ENCODE measurements at regions not wholly inside any gene's neighbourhood (a gene's known extent, or its start where the extent isn't known, plus 50 kb on each side); places are given as distances from the start of the nearest gene placed in this dataset.

- H3K9me3 ChIP-seq (ENCODE audit: control insufficient read depth in 2 of 2, low read length in 2 of 2), result peaks cover 0 to 10% of the 10 kb centered on the region in 2 experiments
- H3K36me3 Mint-ChIP-seq, result no peaks in the 10 kb centered on the region
- no peak overlapping the region for H3K27ac ChIP-seq (ENCODE audit: insufficient read depth, low read length, poor library complexity, severe bottlenecking)
- H3K27ac Mint-ChIP-seq, result no peak overlapping the region
- H3K27me3 ChIP-seq (ENCODE audit: control insufficient read depth, insufficient read depth, low read length), result peaks cover 5% of the 10 kb centered on the region
- H3K36me3 ChIP-seq (ENCODE audit: control insufficient read depth, insufficient read depth, low read length), result no peaks in the 10 kb centered on the region
- DNase-seq (no peak), ATAC-seq (ENCODE audit: low read depth in 2 of 2) (no peak)
- no peaks in the 10 kb centered on the region for H3K4me1 ChIP-seq (ENCODE audit: control insufficient read depth, insufficient read depth, low read length, poor library complexity, severe bottlenecking)
- H3K4me3 ChIP-seq (ENCODE audit: low read depth, low read length), result no peak overlapping the region
- no peaks in the 10 kb centered on the region for H3K4me1 Mint-ChIP-seq
- peaks cover 0 to 19% (median 0%) of the 10 kb centered on the region in 7 donors for H3K9me3 Mint-ChIP-seq
- H3K27me3 Mint-ChIP-seq, result peaks cover 24% of the 10 kb centered on the region
- no peak overlapping the region for H3K4me3 Mint-ChIP-seq
Observed at GRCh38 chr10:33542752-33543505, 208.5 kb upstream of the NRP1 start.

GRCh38 chr10:33539116-33539515 lies 204.6 kb upstream of the NRP1 start:
- Mint-ChIP-seq H3K4me1 (no peaks in the 10 kb centered on the region), H3K27ac (no peak overlapping the region), H3K27me3 (peaks cover 31% of the 10 kb centered on the region), H3K9me3 (peaks cover 0 to 19% (median 0%) of the 10 kb centered on the region in 7 donors), H3K4me3 (no peak overlapping the region), H3K36me3 (no peaks in the 10 kb centered on the region)
- H3K27me3 ChIP-seq (ENCODE audit: control insufficient read depth, insufficient read depth, low read length), result peaks cover 3% of the 10 kb centered on the region
- H3K27ac ChIP-seq (ENCODE audit: insufficient read depth, low read length, poor library complexity, severe bottlenecking), result no peak overlapping the region
- ATAC-seq (ENCODE audit: low read depth in 2 of 2) (no peak), DNase-seq (no peak)
- H3K4me3 ChIP-seq (ENCODE audit: low read depth, low read length), result no peak overlapping the region
- H3K4me1 ChIP-seq (ENCODE audit: control insufficient read depth, insufficient read depth, low read length, poor library complexity, severe bottlenecking), result no peaks in the 10 kb centered on the region
- H3K36me3 ChIP-seq (ENCODE audit: control insufficient read depth, insufficient read depth, low read length), result no peaks in the 10 kb centered on the region
- H3K9me3 ChIP-seq (ENCODE audit: control insufficient read depth in 2 of 2, low read length in 2 of 2), result peaks cover 0 to 10% of the 10 kb centered on the region in 2 experiments

DNA sequence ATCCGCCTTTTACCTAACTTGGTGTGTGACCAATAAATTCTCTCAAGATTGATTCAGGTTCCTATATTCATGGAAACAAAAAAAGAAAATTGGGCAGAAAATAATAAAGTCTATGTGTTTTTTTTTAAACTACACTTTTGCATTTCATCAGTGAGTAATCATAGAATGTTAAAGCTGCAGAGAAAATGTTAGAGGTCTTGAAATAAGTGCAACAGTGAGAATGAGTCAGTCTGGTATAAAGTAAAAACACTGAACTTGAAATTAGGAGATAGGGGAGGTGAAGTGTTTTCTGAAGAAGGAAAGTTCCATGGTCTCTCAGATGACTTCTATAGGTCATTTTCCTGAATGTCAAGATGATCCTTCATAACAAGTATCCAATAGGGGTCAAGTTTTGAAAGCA lies 202.6 kb upstream of the NRP1 start:
- Histone ChIP-seq H3K4me1 (ENCODE audit: control insufficient read depth, insufficient read depth, low read length, poor library complexity, severe bottlenecking) (no peaks in the 10 kb centered on the region), H3K9me3 (ENCODE audit: control insufficient read depth in 2 of 2, low read length in 2 of 2) (no peaks in the 10 kb centered on the region), H3K4me3 (ENCODE audit: low read depth, low read length) (no peak overlapping the region), H3K36me3 (ENCODE audit: control insufficient read depth, insufficient read depth, low read length) (no peaks in the 10 kb centered on the region), H3K27ac (ENCODE audit: insufficient read depth, low read length, poor library complexity, severe bottlenecking) (no peak overlapping the region), H3K27me3 (ENCODE audit: control insufficient read depth, insufficient read depth, low read length) (peaks cover 3% of the 10 kb centered on the region)
- Mint-ChIP-seq H3K9me3 (peaks cover 0 to 10% (median under 1%) of the 10 kb centered on the region in 7 donors), H3K27ac (no peak overlapping the region), H3K4me1 (no peaks in the 10 kb centered on the region), H3K4me3 (no peak overlapping the region), H3K36me3 (no peaks in the 10 kb centered on the region), H3K27me3 (peaks cover 30% of the 10 kb centered on the region)
- ATAC-seq (ENCODE audit: low read depth in 2 of 2) (no peak), DNase-seq (no peak)

DNA sequence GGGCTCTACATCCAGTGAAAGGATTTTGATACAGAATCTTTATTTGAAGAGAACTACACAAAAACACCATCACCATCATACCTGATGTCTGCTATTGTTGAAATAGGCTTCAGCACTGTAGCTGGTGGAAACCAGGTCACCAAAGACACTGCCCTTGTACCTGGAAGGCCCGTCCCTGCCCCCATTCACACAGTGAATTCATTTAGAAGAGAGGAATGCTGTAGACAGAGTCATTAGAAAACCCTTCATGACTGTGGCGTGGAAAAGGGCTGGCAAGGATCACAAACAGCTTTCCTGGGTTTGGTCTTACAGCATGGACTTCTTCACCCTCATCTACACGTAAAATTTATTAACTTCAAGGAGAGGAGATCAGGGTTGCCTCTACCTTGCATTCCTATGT lies 202.0 kb upstream of the NRP1 start:
- Histone ChIP-seq H3K4me3 (ENCODE audit: low read depth, low read length) (no peak overlapping the region), H3K27me3 (ENCODE audit: control insufficient read depth, insufficient read depth, low read length) (peaks cover 3% of the 10 kb centered on the region), H3K27ac (ENCODE audit: insufficient read depth, low read length, poor library complexity, severe bottlenecking) (no peak overlapping the region), H3K4me1 (ENCODE audit: control insufficient read depth, insufficient read depth, low read length, poor library complexity, severe bottlenecking) (no peaks in the 10 kb centered on the region), H3K9me3 (ENCODE audit: control insufficient read depth in 2 of 2, low read length in 2 of 2) (no peaks in the 10 kb centered on the region), H3K36me3 (ENCODE audit: control insufficient read depth, insufficient read depth, low read length) (no peaks in the 10 kb centered on the region)
- H3K27me3 Mint-ChIP-seq, result peaks cover 34% of the 10 kb centered on the region
- DNase-seq (no peak), ATAC-seq (ENCODE audit: low read depth in 2 of 2) (no peak)
- no peak overlapping the region for H3K4me3 Mint-ChIP-seq
- H3K27ac Mint-ChIP-seq, result no peak overlapping the region
- H3K9me3 Mint-ChIP-seq, result peaks cover 0 to 5% (median 0%) of the 10 kb centered on the region in 7 donors
- no peaks in the 10 kb centered on the region for H3K4me1 Mint-ChIP-seq
- no peaks in the 10 kb centered on the region for H3K36me3 Mint-ChIP-seq

DNA sequence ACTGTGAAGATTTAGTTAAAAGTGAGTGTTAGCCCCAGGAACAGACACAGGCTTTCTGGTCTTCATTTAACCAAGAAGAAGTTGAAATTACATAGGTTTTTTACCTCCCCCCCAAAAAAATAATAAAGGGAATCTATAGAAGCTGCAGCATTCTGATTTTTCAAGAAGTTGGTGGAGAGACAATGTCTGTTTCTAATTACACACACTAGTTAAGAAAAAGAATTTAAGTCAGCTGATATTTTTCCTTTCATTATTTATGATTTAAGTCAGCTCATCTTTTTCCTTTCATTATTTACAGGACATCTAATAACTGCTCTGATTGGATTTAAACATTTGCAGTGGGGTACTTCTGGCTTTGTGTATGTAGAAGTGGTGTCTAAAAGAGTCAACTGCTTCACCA lies 201.4 kb upstream of the NRP1 start:
- no peak for DNase-seq
- no peak for ATAC-seq (ENCODE audit: low read depth in 2 of 2)
- no peak overlapping the region for H3K27ac ChIP-seq (ENCODE audit: insufficient read depth, low read length, poor library complexity, severe bottlenecking)
- H3K36me3 Mint-ChIP-seq, result no peaks in the 10 kb centered on the region
- peaks cover 3% of the 10 kb centered on the region for H3K27me3 ChIP-seq (ENCODE audit: control insufficient read depth, insufficient read depth, low read length)
- H3K9me3 ChIP-seq (ENCODE audit: control insufficient read depth in 2 of 2, low read length in 2 of 2), result no peaks in the 10 kb centered on the region
- H3K27me3 Mint-ChIP-seq, result peaks cover 37% of the 10 kb centered on the region
- no peaks in the 10 kb centered on the region for H3K4me1 ChIP-seq (ENCODE audit: control insufficient read depth, insufficient read depth, low read length, poor library complexity, severe bottlenecking)
- no peaks in the 10 kb centered on the region for H3K36me3 ChIP-seq (ENCODE audit: control insufficient read depth, insufficient read depth, low read length)
- no peaks in the 10 kb centered on the region for H3K4me1 Mint-ChIP-seq
- H3K9me3 Mint-ChIP-seq, result peaks cover 0 to 3% (median 0%) of the 10 kb centered on the region in 7 donors
- no peak overlapping the region for H3K27ac Mint-ChIP-seq
- H3K4me3 Mint-ChIP-seq, result no peak overlapping the region
- no peak overlapping the region for H3K4me3 ChIP-seq (ENCODE audit: low read depth, low read length)

- DNase-seq (no peak), ATAC-seq (ENCODE audit: low read depth in 2 of 2) (no peak)
- Histone ChIP-seq H3K27ac (ENCODE audit: insufficient read depth, low read length, poor library complexity, severe bottlenecking) (no peak overlapping the region), H3K4me3 (ENCODE audit: low read depth, low read length) (no peak overlapping the region), H3K27me3 (ENCODE audit: control insufficient read depth, insufficient read depth, low read length) (peaks cover 3% of the 10 kb centered on the region), H3K4me1 (ENCODE audit: control insufficient read depth, insufficient read depth, low read length, poor library complexity, severe bottlenecking) (no peaks in the 10 kb centered on the region), H3K36me3 (ENCODE audit: control insufficient read depth, insufficient read depth, low read length) (no peaks in the 10 kb centered on the region), H3K9me3 (ENCODE audit: control insufficient read depth in 2 of 2, low read length in 2 of 2) (no peaks in the 10 kb centered on the region)
- Mint-ChIP-seq H3K27ac (no peak overlapping the region), H3K9me3 (peaks cover 0 to 4% (median 0%) of the 10 kb centered on the region in 7 donors), H3K27me3 (peaks cover 33% of the 10 kb centered on the region), H3K4me1 (no peaks in the 10 kb centered on the region), H3K4me3 (no peak overlapping the region), H3K36me3 (no peaks in the 10 kb centered on the region)
Observed at GRCh38 chr10:33534416-33534815, 199.9 kb upstream of the NRP1 start.

DNA sequence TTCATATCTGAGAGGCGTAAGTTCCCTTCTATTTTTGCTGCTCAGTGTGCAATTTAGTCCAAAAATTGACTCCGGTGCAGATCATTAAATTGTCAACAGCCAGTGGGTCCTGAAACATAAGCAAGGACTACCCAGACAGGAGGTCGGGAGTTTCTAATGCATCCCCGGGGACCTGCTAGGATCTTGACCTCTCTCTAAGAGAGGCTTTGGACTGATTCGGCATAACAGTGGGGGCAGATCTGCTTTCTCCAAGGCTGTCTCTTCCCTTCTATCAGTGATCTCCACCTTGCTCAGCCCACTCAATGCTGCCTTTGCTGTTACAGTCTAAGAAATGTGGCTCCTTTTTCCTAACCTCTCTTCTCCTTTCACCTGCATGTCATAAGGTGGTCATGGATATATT lies 199.1 kb upstream of the NRP1 start:
- H3K27me3 ChIP-seq (ENCODE audit: control insufficient read depth, insufficient read depth, low read length), result peaks cover 3% of the 10 kb centered on the region
- H3K27ac ChIP-seq (ENCODE audit: insufficient read depth, low read length, poor library complexity, severe bottlenecking), result no peak overlapping the region
- H3K4me3 ChIP-seq (ENCODE audit: low read depth, low read length), result no peak overlapping the region
- DNase-seq (no peak), ATAC-seq (ENCODE audit: low read depth in 2 of 2) (no peak)
- H3K4me1 Mint-ChIP-seq, result no peaks in the 10 kb centered on the region
- peaks cover 33% of the 10 kb centered on the region for H3K27me3 Mint-ChIP-seq
- H3K9me3 Mint-ChIP-seq, result peaks cover 0 to 5% (median 0%) of the 10 kb centered on the region in 7 donors
- H3K9me3 ChIP-seq (ENCODE audit: control insufficient read depth in 2 of 2, low read length in 2 of 2), result no peaks in the 10 kb centered on the region
- H3K4me1 ChIP-seq (ENCODE audit: control insufficient read depth, insufficient read depth, low read length, poor library complexity, severe bottlenecking), result no peaks in the 10 kb centered on the region
- H3K36me3 ChIP-seq (ENCODE audit: control insufficient read depth, insufficient read depth, low read length), result no peaks in the 10 kb centered on the region
- no peaks in the 10 kb centered on the region for H3K36me3 Mint-ChIP-seq
- H3K4me3 Mint-ChIP-seq, result peak overlapping the region in 1 of 4 donors; percentile 21
- H3K27ac Mint-ChIP-seq, result no peak overlapping the region

DNA sequence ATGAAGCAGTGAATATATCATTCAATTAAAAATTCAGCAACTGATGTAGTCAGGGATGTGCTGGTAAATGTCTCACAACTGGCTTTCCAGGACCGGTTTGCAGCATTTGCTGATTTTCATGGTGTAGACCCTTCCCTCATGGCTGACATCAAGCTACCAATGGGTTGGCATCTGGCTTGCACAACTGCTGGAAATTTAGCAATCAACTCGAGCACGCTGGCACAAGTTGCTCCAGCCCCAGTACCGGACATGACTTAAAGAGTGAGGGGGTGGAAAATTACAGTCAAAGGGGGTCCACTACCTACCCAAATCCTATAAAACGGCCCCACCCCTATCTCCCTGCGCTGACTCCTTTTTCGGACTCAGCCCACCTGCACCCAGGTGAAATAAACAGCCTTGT lies 198.4 kb upstream of the NRP1 start:
- Mint-ChIP-seq H3K4me1 (no peaks in the 10 kb centered on the region), H3K27ac (no peak overlapping the region), H3K27me3 (peaks cover 26% of the 10 kb centered on the region), H3K36me3 (no peaks in the 10 kb centered on the region), H3K4me3 (no peak overlapping the region), H3K9me3 (peaks cover 0 to 5% (median 0%) of the 10 kb centered on the region in 7 donors)
- Histone ChIP-seq H3K27ac (ENCODE audit: insufficient read depth, low read length, poor library complexity, severe bottlenecking) (no peak overlapping the region), H3K9me3 (ENCODE audit: control insufficient read depth in 2 of 2, low read length in 2 of 2) (no peaks in the 10 kb centered on the region), H3K4me3 (ENCODE audit: low read depth, low read length) (no peak overlapping the region), H3K36me3 (ENCODE audit: control insufficient read depth, insufficient read depth, low read length) (no peaks in the 10 kb centered on the region), H3K4me1 (ENCODE audit: control insufficient read depth, insufficient read depth, low read length, poor library complexity, severe bottlenecking) (no peaks in the 10 kb centered on the region), H3K27me3 (ENCODE audit: control insufficient read depth, insufficient read depth, low read length) (no peaks in the 10 kb centered on the region)
- no peak for ATAC-seq (ENCODE audit: low read depth in 2 of 2)
- no peak for DNase-seq

All from CD4-positive, CD25-positive, alpha-beta regulatory T cell (primary cell).